ENCODE measurements at regions not wholly inside any gene's neighbourhood (a gene's known extent, or its start where the extent isn't known, plus 50 kb on each side); places are given as distances from the start of the nearest gene placed in this dataset.

GRCh38 chr13:74771964-74772363 lies 637.8 kb upstream of the KLF12 start:
- TF ChIP-seq POLR2AphosphoS5 (IDR thresholded peaks at IDR 0.05) (no peak), CTCF (IDR thresholded peaks at IDR 0.05) (no peak), POLR2A (IDR thresholded peaks at IDR 0.05) (no peak)

Data from breast epithelium (tissue), 3 donors.